ENCODE measurements at regions not wholly inside any gene's neighbourhood (a gene's known extent, or its start where the extent isn't known, plus 50 kb on each side); places are given as distances from the start of the nearest gene placed in this dataset.

- TF ChIP-seq CTCF (IDR thresholded peaks at IDR 0.05) (no peak), POLR2AphosphoS5 (IDR thresholded peaks at IDR 0.05; ENCODE audit: low read depth, low read length) (no peak), REST (IDR thresholded peaks at IDR 0.05; ENCODE audit: insufficient read depth in 1 of 2, low read depth in 2 of 2, low read length in 1 of 2) (no peak), TCF7L2 (IDR thresholded peaks at IDR 0.05; ENCODE audit: low read depth, low read length) (no peak), SIN3A (IDR thresholded peaks at IDR 0.05; ENCODE audit: borderline replicate concordance, insufficient read depth, low read depth, low read length) (no peak)
These were observed 400.0 kb upstream of the RNF32 start for GRCh38 chr7:156240532-156240931.

Data from Panc1 (cell line).